Osteoblast (primary cell): ENCODE measurements at regions not wholly inside any gene's neighbourhood (a gene's known extent, or its start where the extent isn't known, plus 50 kb on each side); places are given as distances from the start of the nearest gene placed in this dataset.

ENCODE experiments used
- DNase-seq: peaks from one replicate; pipeline ENCODE4 v3.0.0; 2011; ENCODE audit warnings: low spot score, mixed read lengths; ENCODE audit not compliant: insufficient read length; ENCODE audit errors: missing footprints
- H2AFZ ChIP-seq: 2 replicates; pipeline ENCODE4 v1.6.0; 2011; ENCODE audit warnings: mild to moderate bottlenecking, low read length
- H3K27ac ChIP-seq: 2 replicates; pipeline ENCODE4 v1.5.1; 2011; ENCODE audit warnings: mild to moderate bottlenecking, low read depth, low read length, moderate library complexity
- H3K27me3 ChIP-seq: 2 replicates; pipeline ENCODE4 v1.6.0; 2012; ENCODE audit warnings: mild to moderate bottlenecking, control low read depth, inconsistent platforms, low read length, moderate library complexity; ENCODE audit not compliant: insufficient read depth
- H3K36me3 ChIP-seq: 2 replicates; pipeline ENCODE4 v1.5.1; 2011; ENCODE audit warnings: mild to moderate bottlenecking, low read length, control low read depth, moderate library complexity; ENCODE audit not compliant: insufficient read depth
- H3K4me1 ChIP-seq: 2 replicates; pipeline ENCODE4 v1.5.1; 2011; ENCODE audit warnings: mild to moderate bottlenecking, low read length, control low read depth, moderate library complexity; ENCODE audit not compliant: insufficient read depth
- H3K4me2 ChIP-seq: 2 replicates; pipeline ENCODE4 v1.6.0; 2011; ENCODE audit warnings: mild to moderate bottlenecking, low read length; ENCODE audit not compliant: insufficient read depth
- H3K4me3 ChIP-seq: fragments of 200-600 bp; sonication (generic); 3 replicates; pipeline ENCODE4 v1.5.1; 2012; ENCODE audit warnings: mild to moderate bottlenecking, low read length, inconsistent platforms; ENCODE audit not compliant: insufficient read depth
- H3K79me2 ChIP-seq: 2 replicates; pipeline ENCODE4 v1.6.0; 2012; ENCODE audit warnings: mild to moderate bottlenecking, low read length, control low read depth, inconsistent platforms; ENCODE audit not compliant: insufficient read depth
- H3K9me3 ChIP-seq: 2 replicates; pipeline ENCODE4 v1.5.1; 2011; ENCODE audit warnings: low read depth, low read length, control low read depth
- H4K20me1 ChIP-seq: 2 replicates; pipeline ENCODE4 v1.6.0; 2012; ENCODE audit warnings: mild to moderate bottlenecking, low read length, control low read depth; ENCODE audit not compliant: insufficient read depth
- TF ChIP-seq, protein P1 (sequence below): IDR thresholded peaks from 2 replicates; pipeline ENCODE4 v1.5.1; 2011; ENCODE audit warnings: mild to moderate bottlenecking, low read depth, low read length, moderate library complexity; ENCODE audit errors: extremely low read depth

DNA sequence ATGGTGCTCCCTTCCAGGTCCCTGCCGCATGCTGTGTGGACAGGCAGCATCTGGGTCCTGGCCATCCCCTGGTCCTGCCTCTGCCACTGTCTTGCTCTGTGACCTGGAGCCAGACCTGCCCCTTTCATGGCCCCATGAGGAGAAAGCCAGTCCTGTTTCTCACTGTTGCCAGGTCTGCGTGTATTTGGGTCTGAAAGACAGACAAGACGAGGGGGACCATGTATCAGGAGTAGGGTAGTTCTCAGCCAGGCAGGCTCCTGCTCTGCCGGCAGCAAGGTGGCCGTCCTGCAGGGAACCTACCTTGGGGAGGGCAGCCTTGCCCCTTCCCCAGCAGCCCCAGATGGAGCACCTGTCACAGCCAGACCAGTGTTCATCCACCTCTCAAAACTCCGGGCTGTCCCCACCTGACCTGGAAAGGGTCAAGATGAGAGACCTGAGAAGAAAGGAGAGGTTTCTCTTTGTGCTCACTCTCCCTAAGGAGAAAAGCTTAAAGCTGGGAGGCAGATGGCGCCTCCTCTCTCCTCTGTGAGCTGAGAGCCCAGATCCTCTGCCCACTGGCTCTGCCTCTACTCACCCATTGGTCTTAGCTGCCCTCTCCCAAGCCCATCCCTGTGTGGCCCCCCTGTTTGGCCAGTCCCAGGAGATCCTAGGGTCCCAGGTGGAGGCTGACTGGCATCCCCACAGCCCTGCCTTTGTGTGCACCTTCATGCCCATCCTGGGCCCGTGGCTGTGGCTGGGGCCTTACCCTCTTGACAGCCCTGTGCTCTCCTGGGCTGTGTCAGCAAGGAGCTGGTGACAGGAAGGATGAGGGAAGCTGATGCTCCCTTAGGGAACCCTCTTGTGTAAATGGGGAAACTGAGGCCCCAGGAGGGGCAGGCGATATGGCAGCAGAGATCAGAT, 116.1 kb upstream of the PCBD1 start:
- Histone ChIP-seq H3K4me2 (no peak overlapping the region), H3K27me3 (peaks cover 18% of the 10 kb centered on the region), H2AFZ (no peak overlapping the region), H3K79me2 (no peaks in the 10 kb centered on the region), H3K9me3 (no peaks in the 10 kb centered on the region), H3K36me3 (no peaks in the 10 kb centered on the region), H3K4me1 (no peaks in the 10 kb centered on the region), H3K27ac (no peak overlapping the region), H4K20me1 (no peaks in the 10 kb centered on the region), H3K4me3 (no peak overlapping the region)
- TF ChIP-seq, protein P1, sequence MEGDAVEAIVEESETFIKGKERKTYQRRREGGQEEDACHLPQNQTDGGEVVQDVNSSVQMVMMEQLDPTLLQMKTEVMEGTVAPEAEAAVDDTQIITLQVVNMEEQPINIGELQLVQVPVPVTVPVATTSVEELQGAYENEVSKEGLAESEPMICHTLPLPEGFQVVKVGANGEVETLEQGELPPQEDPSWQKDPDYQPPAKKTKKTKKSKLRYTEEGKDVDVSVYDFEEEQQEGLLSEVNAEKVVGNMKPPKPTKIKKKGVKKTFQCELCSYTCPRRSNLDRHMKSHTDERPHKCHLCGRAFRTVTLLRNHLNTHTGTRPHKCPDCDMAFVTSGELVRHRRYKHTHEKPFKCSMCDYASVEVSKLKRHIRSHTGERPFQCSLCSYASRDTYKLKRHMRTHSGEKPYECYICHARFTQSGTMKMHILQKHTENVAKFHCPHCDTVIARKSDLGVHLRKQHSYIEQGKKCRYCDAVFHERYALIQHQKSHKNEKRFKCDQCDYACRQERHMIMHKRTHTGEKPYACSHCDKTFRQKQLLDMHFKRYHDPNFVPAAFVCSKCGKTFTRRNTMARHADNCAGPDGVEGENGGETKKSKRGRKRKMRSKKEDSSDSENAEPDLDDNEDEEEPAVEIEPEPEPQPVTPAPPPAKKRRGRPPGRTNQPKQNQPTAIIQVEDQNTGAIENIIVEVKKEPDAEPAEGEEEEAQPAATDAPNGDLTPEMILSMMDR: no peak
- DNase-seq: no peak

DNA sequence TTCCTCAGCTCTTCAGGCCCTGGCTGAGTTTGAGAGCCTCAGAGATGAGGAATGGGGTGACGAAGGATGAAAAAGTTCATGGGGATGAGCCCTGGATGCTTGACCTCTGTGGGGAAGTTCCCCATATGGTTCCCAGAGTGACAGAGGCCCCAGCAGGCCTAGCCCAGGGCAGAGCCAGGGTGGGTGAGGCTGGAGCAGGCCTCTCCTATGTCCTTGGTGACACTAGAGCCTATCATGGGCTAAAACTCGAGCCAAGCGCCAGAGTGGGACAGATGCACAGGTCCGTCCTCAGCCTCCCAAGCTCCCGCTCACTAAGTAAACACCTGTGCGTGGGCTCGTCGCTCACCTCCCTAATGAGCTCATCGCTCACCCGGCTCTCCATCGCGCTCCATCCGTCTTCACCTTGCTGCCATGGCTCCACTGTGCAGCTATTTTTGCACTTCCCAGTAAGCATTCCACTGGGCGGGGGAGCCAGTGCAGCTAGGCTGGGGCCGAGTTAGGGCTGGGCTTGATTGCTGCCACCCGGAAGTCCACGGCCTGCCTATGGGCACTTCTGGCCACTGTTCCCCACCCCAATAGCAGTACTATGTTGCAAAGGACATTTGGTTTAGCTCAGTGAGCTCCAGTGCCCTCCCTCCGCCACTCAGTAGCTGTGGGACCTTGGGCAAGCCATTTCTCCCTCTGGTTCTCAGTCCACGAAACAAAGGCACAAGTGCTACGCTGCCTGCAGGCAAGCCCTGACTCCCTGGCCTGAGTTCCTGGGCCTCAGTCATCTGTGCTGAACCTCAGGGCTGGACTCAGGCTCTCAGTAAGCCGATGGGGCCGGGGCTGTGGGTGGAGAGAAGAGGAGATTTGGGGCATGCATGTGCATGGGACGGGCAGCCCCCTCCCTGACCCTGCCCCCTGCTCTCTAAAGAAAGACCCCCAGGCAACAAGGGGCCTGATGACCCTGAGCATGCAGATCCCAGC, 117.3 kb upstream of the PCBD1 start:
- no peak overlapping the region for H3K4me2 ChIP-seq
- H3K36me3 ChIP-seq: no peaks in the 10 kb centered on the region
- H3K27me3 ChIP-seq: peaks cover 18% of the 10 kb centered on the region
- no peak for DNase-seq
- no peak overlapping the region for H3K27ac ChIP-seq
- H3K79me2 ChIP-seq: no peaks in the 10 kb centered on the region
- H2AFZ ChIP-seq: no peak overlapping the region
- H4K20me1 ChIP-seq: no peaks in the 10 kb centered on the region
- H3K9me3 ChIP-seq: no peaks in the 10 kb centered on the region
- TF ChIP-seq, protein P1: no peak
- H3K4me3 ChIP-seq: no peak overlapping the region
- no peaks in the 10 kb centered on the region for H3K4me1 ChIP-seq

DNA sequence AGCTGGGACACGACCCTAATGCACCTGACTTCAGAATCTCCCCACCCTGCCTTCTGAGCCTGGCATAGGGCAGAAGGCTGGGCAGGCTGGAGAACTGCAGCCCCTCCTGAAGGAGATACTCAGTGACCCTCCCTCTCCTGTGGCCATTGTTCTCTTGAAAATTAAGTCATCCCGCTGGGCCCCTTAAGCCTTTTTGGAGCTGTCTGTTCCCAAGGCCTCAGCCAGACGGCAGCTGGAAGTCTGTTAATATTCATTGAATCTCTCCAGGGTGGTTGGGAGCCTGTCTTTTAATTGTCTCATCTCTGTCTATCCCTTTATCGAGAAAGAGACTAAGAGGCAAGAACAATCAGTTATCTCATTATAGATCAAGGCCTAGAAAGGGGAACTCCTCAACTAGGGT, 118.1 kb upstream of the PCBD1 start:
- peaks cover 18% of the 10 kb centered on the region for H3K27me3 ChIP-seq
- no peaks in the 10 kb centered on the region for H3K79me2 ChIP-seq
- H2AFZ ChIP-seq: no peak overlapping the region
- no peaks in the 10 kb centered on the region for H3K9me3 ChIP-seq
- no peak overlapping the region for H3K27ac ChIP-seq
- TF ChIP-seq, protein P1: no peak
- H3K4me3 ChIP-seq: no peak overlapping the region
- no peak overlapping the region for H3K4me2 ChIP-seq
- no peaks in the 10 kb centered on the region for H4K20me1 ChIP-seq
- no peaks in the 10 kb centered on the region for H3K36me3 ChIP-seq
- no peak for DNase-seq
- no peaks in the 10 kb centered on the region for H3K4me1 ChIP-seq
